ENCODE measurements at regions not wholly inside any gene's neighbourhood (a gene's known extent, or its start where the extent isn't known, plus 50 kb on each side); places are given as distances from the start of the nearest gene placed in this dataset.
"Not testable (repeated sequence)": the region's sequence is repeated elsewhere in the genome, so short reads cannot be mapped to it uniquely, and the experiment has no call there.

GRCh38 chr10:32142646-32143045 lies 86.4 kb upstream of the KIF5B start:
- Mint-ChIP-seq H3K9me3 (ENCODE audit: low read depth) (no peaks in the 10 kb centered on the region), H3K36me3 (ENCODE audit: low read depth) (no peaks in the 10 kb centered on the region), H3K4me1 (ENCODE audit: low read depth) (peaks cover 3% of the 10 kb centered on the region), H3K4me3 (ENCODE audit: unreplicated experiment) (no peak overlapping the region), H3K27me3 (ENCODE audit: low read depth) (no peaks in the 10 kb centered on the region), H3K27ac (ENCODE audit: unreplicated experiment) (no peak overlapping the region)
- TF ChIP-seq CTCF (IDR thresholded peaks at IDR 0.05) = no peak
- DNase-seq (ENCODE audit: low spot score) = no peak

- Mint-ChIP-seq H3K4me3 (ENCODE audit: unreplicated experiment) (no peak overlapping the region), H3K27ac (ENCODE audit: unreplicated experiment) (no peak overlapping the region), H3K9me3 (ENCODE audit: low read depth) (no peaks in the 10 kb centered on the region), H3K4me1 (ENCODE audit: low read depth) (peaks cover 3% of the 10 kb centered on the region), H3K27me3 (ENCODE audit: low read depth) (no peaks in the 10 kb centered on the region), H3K36me3 (ENCODE audit: low read depth) (no peaks in the 10 kb centered on the region)
- no peak for DNase-seq (ENCODE audit: low spot score)
- TF ChIP-seq CTCF (IDR thresholded peaks at IDR 0.05) = no peak
Observed at GRCh38 chr10:32141018-32141807, 85.0 kb upstream of the KIF5B start.

GRCh38 chr10:32140403-32140802 lies 84.2 kb upstream of the KIF5B start:
- Mint-ChIP-seq H3K27me3 (ENCODE audit: low read depth) (no peaks in the 10 kb centered on the region), H3K4me3 (ENCODE audit: unreplicated experiment) (no peak overlapping the region), H3K27ac (ENCODE audit: unreplicated experiment) (no peak overlapping the region), H3K9me3 (ENCODE audit: low read depth) (no peaks in the 10 kb centered on the region), H3K4me1 (ENCODE audit: low read depth) (peaks cover 3% of the 10 kb centered on the region), H3K36me3 (ENCODE audit: low read depth) (no peaks in the 10 kb centered on the region)
- no peak for DNase-seq (ENCODE audit: low spot score)
- TF ChIP-seq CTCF (IDR thresholded peaks at IDR 0.05) = no peak

GRCh38 chr10:32139223-32140073 lies 83.2 kb upstream of the KIF5B start:
- H3K9me3 Mint-ChIP-seq (ENCODE audit: low read depth) = no peaks in the 10 kb centered on the region
- peak overlapping the region; percentile 19 for H3K4me3 Mint-ChIP-seq (ENCODE audit: unreplicated experiment)
- peaks cover 3% of the 10 kb centered on the region for H3K4me1 Mint-ChIP-seq (ENCODE audit: low read depth)
- no peaks in the 10 kb centered on the region for H3K36me3 Mint-ChIP-seq (ENCODE audit: low read depth)
- H3K27ac Mint-ChIP-seq (ENCODE audit: unreplicated experiment) = peak overlapping the region; percentile 93
- DNase-seq (ENCODE audit: low spot score) = no peak
- H3K27me3 Mint-ChIP-seq (ENCODE audit: low read depth) = no peaks in the 10 kb centered on the region
- TF ChIP-seq CTCF (IDR thresholded peaks at IDR 0.05) = peak; percentile 59

GRCh38 chr10:32136927-32137326 lies 80.7 kb upstream of the KIF5B start:
- not testable (repeated sequence) for DNase-seq (ENCODE audit: low spot score); H3K4me1 Mint-ChIP-seq (ENCODE audit: low read depth); H3K36me3 Mint-ChIP-seq (ENCODE audit: low read depth); H3K27me3 Mint-ChIP-seq (ENCODE audit: low read depth); H3K9me3 Mint-ChIP-seq (ENCODE audit: low read depth); H3K27ac Mint-ChIP-seq (ENCODE audit: unreplicated experiment); H3K4me3 Mint-ChIP-seq (ENCODE audit: unreplicated experiment)

- H3K27me3 Mint-ChIP-seq (ENCODE audit: low read depth); H3K4me1 Mint-ChIP-seq (ENCODE audit: low read depth); H3K36me3 Mint-ChIP-seq (ENCODE audit: low read depth); H3K9me3 Mint-ChIP-seq (ENCODE audit: low read depth); H3K4me3 Mint-ChIP-seq (ENCODE audit: unreplicated experiment); DNase-seq (ENCODE audit: low spot score); H3K27ac Mint-ChIP-seq (ENCODE audit: unreplicated experiment): not testable (repeated sequence)
Observed at GRCh38 chr10:32135796-32136195, 79.6 kb upstream of the KIF5B start.

All from chondrocyte (in vitro differentiated cells).